GM03348 (cell line): ENCODE measurements at regions not wholly inside any gene's neighbourhood (a gene's known extent, or its start where the extent isn't known, plus 50 kb on each side); places are given as distances from the start of the nearest gene placed in this dataset.

Experiments used
- DNase-seq: peaks from one replicate; pipeline ENCODE4 v3.0.0; 2012; ENCODE audit warnings: low spot score

DNA sequence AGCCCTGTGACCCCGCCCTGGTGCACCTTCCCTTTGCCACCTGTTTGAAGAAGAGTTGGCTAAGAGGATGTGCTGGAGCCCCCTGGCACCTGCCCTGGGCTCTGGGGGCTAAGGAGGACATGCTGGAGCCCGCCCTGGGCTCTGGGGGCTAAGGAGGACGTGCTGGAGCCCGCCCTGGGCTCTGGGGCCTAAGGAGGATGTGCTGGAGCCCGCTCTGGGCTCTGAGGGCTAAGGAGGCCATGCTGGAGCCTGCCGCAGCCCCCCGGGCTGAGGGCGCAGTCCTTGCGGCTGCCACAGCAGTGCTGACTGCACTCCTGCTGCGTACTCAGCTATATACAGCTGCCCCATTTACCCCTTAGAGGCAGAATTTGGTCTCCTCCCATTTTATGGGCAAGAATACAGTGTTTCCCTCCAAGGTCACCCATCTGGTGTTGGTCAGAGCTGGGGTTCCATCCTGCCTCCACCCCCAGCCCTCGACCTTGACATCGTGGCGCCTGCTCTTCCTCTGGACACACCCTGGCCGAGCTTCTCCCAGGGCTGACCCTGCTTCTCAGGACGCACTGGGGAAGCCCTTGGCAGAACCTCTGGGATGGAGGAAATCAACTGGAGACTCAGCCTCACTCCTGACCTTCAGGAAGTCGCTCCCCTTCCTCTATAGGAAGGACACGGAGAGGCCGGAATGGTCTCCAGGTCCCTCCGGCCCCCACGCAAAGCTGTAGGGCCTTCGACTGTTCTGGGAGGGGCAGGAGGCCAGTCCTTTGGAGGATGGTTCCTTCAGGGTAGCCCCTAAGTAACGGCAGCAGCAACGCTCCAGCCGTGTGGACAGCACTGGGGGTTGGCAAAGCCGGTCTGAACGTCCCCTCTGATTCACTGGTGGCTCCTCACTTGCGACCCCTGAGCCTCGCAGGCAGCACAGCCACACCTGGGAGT, 65.0 kb upstream of the HPCAL1 start:
- DNase-seq = no peak

DNA sequence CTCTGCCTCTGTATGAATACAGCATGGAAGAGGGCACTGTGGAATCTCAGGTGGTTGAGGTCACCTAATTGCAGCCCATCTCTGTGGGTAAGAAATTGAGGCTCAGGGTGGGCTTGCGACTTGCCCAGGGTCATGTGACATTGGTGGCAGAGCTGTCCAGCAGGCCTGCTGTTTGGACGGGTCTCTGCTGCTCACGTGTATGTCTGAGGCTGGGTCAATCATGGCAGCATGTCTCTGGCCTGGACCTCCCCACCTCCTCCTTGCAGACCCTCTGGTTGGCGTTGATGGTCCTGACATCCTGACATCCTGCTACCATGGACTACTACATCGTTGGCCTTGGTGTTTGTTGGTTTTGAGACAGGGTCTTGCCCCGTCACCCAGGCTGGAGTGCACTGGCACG, 64.3 kb upstream of the HPCAL1 start:
- no peak for DNase-seq

DNA sequence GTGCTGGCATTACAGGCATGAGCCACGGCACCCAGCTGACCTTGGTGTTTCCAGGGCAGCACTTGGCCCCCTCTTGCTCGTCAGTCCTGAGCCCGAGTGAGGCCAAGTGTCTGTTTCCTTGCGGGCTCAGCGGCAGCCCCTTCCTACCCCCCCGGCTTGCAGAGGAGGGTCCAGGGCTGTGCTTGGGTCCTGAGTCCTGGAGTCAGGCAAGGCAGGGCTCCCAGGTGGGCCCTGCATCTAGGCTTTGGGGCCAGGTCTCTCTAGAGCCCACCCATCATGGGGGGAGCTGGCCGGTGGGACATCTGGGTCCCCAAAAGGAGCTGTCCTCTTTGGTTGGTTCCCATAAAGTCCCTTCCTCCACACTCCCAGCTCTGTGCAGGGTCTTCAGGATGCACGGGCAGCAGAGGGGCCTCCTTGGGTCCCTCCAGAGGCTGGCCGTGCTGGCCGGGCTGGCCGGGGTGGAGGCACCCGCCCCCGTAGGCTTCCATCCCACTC, 63.7 kb upstream of the HPCAL1 start:
- DNase-seq = no peak

DNA sequence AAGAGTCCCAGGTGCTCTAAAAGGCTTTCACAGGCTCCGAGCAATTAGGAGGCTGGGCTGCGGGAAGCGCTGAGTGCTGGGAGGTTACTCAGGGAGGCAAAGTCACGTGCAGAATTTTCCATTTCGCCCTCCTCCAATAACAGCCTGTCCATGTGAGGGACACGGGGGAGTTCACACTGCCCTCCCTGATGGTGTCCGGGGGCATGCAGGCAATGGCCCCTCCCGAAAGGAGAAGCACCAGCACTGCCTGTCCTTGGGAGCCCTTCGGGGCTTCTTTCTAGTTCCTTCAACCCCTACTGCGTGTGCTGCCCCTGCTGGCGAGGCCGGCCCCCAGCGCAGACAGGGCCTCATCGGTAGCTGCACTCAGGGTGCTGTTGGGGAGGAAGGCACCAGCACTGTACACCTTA, 63.1 kb upstream of the HPCAL1 start:
- DNase-seq = no peak

DNA sequence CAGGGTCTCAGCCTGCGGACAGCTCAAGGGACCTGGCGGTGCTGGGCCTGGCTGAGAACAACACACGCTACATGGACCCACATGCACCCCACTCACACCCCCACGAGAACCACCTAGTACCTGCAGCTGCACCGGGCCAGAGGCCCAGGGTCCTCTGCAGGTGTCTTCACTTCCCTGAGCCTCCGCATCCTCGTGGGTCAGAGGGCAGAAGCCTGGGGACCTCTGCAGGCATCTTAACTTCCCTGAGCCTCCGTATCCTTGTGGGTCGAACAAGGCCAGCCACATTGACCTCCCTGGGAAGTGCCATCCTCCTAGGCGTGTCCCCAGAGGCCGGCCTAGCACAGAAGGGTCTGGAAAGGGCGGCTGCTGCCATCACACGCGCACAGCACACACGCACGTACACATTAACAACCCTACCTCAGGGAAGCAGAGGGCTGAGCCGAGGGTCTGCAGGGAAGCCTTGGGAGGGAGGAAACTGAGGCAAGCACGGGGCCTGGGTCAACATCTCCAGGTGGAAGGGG, 62.5 kb upstream of the HPCAL1 start:
- DNase-seq = no peak

DNA sequence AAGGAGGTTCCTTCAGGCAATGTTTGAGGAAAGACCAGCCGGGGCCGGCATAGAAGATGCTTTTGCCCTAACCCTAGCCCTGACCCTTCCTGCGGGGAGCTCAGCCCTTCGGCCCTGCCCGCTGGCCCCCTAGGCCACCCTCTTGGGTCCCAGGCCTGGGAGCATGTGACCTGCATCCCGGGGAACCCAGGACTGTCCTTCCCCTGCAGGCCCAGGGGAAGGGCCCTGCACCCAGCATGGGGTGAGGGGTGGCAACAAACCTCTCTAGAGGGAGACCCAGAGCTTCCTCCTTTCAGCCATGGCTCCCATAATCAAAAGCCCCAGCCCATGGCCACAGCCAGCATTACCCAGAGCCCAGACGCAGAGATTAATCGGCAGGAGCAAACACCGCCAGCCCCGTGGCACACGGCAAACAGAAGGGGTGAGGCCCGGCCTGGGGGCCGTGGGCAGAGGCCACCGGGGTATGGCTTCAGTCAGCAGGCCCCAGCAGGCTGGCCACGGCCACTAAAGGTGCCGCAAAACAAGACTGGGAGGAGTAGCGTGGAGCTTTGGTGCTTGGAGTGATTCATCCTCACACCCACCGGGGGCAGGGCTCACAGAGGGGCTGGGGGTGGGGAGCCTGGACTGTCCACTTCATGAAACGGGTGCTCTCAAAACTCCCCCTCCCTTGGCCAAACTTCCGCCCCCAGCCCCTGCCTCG, 61.6 kb upstream of the HPCAL1 start:
- DNase-seq = no peak

DNA sequence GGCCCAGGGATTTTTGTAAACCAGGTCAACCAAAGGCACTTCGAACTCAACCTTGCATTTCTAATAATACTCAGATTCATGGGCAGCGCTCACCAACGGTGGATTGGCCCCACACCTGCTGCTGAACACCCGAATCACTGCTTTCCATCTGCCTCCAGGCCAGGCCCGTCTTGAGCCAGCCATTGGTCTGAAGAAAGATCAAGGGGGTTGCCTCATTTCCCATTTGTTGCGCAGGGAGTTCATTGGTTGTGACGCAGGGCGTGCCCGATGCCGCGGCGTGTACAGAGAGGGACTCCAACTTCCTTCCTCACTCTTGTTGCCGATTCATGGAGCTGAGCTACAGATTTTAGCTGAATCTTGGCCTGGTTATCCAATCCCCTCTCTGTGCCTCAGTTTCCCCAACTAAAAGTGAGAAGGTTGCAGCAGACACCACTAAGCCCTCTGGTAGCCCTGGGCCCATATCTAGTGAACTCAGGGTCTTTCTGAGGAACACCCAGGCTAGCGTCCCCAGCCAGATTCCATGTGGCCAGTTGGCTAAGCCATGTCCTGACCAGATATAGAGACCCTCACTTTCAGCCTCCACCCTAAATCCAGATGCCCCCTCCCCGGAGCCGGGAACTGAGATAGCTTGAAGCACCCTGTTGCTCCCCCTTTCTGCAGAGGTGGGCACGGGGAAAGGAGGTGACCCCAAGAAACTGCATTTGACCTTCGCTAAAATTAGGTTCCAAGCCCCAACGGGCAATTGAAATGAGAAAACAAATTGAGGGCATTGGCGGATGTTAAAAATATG, 60.9 kb upstream of the HPCAL1 start:
- DNase-seq = no peak

DNA sequence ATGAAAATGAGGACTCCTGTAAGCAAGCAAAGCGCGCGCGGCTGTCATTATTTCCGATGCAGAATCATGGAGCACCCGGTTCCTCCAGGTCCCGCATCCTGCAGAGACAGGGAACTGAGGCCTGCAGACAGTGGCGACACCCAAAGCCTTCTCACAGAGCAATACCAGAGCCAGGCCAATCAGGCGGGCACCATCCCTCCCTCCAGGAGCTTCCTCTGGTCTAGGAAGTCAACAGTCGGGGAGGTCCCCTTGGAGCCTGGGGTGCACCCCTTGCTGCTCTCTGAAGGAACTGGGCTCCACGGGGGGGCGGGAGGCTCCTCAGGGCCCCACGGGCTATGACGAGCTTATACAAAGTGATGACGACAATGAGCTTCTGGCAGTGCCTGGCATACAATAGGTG, 60.3 kb upstream of the HPCAL1 start:
- no peak for DNase-seq

DNA sequence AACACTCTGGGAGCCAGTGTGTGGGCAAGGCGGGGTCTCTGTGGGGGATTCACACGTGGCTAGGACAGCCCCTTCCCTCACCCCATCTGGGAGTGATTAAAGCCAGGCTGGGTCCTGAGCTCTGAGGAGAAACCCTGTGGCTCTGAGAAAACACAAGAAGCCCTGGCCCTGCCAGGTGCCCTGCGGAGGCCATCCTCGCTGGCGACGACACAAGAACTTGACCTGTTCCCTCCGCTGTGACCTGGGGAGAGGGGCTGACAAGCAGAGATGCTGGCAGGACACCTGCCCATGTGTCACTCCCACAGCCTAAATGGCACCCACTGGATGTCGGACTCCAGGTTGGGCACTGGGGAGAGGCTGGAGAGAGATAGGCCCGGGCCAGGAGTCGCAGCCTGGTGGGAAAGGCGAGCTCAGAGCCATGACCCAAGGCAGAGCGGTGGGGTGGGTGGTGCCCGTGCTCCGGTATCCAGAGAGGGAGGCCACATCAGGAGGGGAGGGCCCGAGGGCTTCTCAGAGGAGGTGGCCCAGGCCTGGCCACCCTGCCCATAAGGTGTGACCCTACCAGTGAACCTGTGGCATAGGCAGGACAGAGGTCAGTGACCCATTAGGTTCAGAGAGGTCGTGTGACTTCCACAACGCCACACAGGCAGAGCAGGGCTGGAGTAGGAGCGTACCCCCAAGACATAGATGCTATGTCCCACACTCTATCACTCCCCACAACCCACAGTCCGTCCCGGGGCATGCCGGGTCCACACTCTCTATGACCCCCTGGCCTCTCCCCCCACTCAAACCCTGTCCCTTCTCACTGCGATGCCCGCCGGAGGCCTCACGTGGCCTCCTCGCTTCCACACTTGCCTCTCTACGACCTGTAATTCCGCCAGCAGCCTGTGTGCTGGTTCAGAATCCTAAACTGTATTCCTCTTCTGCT, 59.4 kb upstream of the HPCAL1 start:
- no peak for DNase-seq

DNA sequence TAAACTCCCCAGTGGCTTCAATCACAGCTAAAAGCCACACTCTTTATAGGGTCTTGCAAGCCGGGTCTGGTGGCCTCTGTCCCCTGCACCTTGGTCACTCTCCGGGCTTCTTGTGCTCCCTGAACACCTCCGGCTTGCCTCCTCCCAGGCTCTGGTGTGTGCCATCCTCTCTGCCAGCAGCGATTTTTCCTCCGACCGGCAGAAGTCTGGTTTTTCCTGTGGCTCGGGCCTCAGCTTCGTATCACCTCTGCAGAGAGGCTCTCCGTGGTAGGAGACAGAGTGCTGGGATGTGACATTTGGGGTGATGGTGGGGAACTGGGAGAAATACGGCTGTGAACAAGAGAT, 58.8 kb upstream of the HPCAL1 start:
- DNase-seq = no peak

DNA sequence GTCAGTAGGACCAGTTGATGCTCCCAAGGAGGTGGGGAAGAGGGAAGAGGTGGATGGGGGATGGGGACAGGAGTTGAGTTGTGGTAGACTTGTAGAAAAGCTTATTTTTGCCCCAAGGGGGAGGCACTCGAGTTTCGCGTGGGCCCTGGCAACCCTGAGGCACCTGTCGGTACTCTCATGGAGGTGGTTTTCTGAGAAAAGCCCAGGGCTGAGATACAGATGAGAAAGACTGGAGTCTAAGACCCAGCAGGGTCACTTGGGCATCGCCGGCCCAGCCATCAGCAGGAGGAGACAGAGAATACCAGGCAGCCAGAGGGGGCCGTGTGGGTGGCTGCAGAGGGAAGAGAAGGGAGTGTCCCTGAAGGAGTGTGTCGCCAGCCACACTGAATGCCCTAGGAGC, 57.7 kb upstream of the HPCAL1 start:
- no peak for DNase-seq

DNA sequence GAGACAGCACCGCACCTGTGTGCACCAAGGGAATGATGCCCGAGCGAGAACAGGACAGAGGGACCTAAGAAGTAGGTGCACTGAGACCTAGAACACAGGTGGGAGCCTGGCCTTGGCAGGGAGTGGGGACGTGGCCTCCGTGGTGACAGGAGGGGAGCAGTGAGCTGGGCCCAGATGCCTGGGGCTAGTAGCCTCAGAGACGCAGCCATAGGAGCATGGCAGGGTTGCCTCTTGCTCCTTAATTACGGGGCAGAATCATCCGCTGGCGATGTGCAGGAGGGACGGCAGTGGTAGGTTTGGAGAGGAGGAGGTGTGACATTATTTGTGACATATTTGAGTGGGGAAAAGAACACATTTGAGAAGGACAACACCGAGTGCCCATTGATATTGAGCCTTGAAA, 57.0 kb upstream of the HPCAL1 start:
- DNase-seq = no peak

DNA sequence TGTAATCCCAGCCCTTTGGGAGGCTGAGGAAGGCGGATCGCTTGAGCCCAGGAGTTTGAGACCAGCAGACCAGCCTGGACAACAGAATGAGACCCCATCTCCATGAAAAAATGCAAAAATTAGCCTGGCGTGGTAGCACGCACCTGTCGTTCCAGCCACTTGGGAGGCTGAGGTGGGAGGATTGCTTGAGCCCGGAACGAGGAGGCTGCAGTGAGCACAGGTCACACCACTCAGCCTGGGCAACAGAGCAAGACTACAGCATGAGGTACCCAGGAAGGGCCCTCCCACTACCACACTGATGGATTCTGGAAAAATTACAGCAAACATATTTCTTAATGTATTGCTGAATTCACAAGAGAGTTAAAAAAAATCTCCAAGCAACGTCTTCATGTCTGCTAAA, 56.3 kb upstream of the HPCAL1 start:
- DNase-seq = no peak

DNA sequence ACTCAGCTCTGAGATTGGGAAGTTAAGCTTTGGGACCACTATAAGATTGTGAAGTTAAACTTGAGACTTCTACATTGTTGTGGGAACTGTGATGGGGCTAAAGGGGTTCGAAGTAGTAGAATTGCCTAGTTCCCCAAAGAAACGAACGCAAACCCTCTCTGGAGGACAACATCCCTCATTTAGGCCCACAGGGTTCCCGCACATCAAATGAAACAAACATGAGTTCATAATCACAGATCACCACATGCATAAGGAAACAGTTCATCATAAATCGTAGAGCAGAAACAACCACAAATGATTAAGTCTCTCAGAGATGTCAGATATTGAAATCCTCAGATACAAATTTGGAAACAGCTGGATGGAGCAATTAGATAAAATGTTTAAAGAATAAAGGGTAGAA, 55.9 kb upstream of the HPCAL1 start:
- no peak for DNase-seq

DNA sequence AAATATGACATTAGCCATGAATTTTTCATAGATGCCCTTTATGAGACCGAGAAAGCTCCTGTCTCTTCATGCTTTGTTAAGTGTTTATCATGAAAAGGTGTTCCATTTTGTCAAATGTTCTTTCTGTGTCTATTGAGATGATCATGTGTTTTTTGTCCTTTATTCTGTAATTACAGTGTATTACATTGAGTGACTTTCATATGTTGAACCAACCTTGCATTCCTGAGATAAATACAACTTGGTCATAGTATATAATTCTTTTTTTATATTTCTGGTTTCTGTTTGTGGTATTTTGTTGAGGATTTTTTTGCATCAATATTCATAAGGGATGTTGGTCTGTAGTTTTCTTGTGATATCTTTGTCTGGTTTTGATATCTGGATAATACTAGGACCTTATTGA, 52.9 kb upstream of the HPCAL1 start:
- no peak for DNase-seq

DNA sequence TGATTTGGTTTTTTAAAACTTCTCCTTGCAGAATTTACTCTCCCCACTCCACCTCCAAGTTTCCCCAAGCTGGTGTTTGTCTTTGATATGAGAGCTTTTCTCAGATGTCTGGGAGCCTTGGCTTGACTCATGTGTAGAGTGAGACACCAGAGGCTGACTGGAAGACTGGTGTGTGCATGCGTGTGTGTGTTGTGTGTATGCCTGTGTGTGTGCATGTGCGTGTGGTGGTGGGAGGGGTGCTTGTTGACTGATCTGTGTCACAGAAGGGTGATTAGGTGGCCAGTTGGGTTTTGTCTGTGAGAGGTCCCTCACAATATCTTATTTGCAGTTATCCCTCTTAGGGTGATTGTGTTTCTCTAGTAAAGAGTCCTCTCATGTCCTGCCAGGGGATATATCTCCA, 50.5 kb upstream of the HPCAL1 start:
- no peak for DNase-seq

DNA sequence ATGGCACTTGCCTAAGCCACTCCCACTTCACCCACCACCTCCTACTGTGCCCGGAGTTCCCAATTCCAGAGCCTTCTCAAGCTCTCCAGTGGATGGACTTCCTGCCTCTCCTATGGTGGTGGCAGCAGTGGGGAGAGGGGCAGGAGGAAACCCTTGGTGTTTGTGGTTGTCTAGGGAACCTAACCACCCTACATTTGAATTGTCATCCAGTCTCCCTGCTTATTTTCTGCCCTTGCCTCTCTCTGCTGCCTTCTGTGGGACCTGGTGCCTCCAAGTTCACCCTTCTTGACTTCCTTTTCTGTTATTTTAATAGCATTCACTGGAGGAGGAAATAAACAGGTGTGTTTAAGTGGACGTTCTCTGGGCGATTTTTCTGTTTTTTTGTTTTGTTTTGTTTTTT, 50.0 kb upstream of the HPCAL1 start:
- DNase-seq = no peak
